ENCODE measurements at regions not wholly inside any gene's neighbourhood (a gene's known extent, or its start where the extent isn't known, plus 50 kb on each side); places are given as distances from the start of the nearest gene placed in this dataset.

DNA sequence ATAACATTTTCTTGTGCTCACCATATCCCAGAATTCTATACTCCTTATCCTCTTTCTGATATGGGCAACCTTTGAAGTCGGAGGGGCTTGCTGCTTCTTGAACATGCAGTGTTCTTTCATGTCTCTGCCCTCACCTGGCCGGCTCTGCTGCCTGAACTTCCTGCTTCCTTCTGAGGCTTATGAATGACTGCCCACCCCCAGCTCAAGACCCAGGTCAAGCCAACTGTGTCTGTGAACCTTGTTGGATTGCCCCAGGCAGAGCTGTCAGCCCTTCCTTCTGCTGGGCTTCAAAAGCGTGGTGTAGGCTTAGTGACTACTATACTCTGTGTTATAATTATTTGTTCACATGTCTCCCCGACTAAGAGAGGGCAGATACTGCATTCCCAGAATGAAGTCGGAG lies 506.5 kb downstream of the HS3ST4 start:
- TF ChIP-seq, protein P1, sequence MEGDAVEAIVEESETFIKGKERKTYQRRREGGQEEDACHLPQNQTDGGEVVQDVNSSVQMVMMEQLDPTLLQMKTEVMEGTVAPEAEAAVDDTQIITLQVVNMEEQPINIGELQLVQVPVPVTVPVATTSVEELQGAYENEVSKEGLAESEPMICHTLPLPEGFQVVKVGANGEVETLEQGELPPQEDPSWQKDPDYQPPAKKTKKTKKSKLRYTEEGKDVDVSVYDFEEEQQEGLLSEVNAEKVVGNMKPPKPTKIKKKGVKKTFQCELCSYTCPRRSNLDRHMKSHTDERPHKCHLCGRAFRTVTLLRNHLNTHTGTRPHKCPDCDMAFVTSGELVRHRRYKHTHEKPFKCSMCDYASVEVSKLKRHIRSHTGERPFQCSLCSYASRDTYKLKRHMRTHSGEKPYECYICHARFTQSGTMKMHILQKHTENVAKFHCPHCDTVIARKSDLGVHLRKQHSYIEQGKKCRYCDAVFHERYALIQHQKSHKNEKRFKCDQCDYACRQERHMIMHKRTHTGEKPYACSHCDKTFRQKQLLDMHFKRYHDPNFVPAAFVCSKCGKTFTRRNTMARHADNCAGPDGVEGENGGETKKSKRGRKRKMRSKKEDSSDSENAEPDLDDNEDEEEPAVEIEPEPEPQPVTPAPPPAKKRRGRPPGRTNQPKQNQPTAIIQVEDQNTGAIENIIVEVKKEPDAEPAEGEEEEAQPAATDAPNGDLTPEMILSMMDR (IDR thresholded peaks at IDR 0.05), result no peak
- H3K36me3 ChIP-seq, result no peaks in the 10 kb centered on the region
- H3K4me3 ChIP-seq, result no peak overlapping the region
- intact Hi-C loops (cut with DNase I), result no loop called here
- H3K27ac ChIP-seq, result no peak overlapping the region
- no peak for DNase-seq
- H3K4me1 ChIP-seq, result no peaks in the 10 kb centered on the region
- no peaks in the 10 kb centered on the region for H3K9me3 ChIP-seq
- no peaks in the 10 kb centered on the region for H3K27me3 ChIP-seq
- H3K9ac ChIP-seq (ENCODE audit: low read depth in 2 of 2, low read length in 2 of 2), result no peak overlapping the region

DNA sequence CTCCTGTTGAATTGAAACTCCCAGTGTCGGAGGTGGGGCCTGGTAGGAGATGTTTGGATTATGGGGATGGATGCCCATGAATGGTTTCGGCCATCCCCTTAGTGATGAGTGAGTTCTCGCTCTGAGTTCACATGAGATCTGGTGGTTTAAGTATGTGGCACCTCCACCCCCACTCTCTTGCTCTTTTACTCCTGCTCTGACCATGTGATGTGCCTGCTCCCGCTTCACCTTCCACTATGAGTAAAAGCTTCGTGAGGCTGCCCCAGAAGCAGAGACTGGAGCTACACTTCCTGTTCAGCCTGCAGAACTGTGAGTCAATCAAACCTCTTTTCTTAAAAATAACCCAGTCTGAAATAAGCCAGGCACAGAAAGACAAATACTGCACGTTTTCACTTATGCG lies 512.4 kb downstream of the HS3ST4 start:
- H3K9ac ChIP-seq (ENCODE audit: low read depth in 2 of 2, low read length in 2 of 2), result no peak overlapping the region
- no peak overlapping the region for H3K27ac ChIP-seq
- no peak for DNase-seq
- TF ChIP-seq, protein P1 (IDR thresholded peaks at IDR 0.05), result no peak
- no peak overlapping the region for H3K4me3 ChIP-seq
- no peaks in the 10 kb centered on the region for H3K9me3 ChIP-seq
- intact Hi-C loops (cut with DNase I), result no loop called here
- no peaks in the 10 kb centered on the region for H3K36me3 ChIP-seq
- H3K27me3 ChIP-seq, result no peaks in the 10 kb centered on the region
- H3K4me1 ChIP-seq, result no peaks in the 10 kb centered on the region

DNA sequence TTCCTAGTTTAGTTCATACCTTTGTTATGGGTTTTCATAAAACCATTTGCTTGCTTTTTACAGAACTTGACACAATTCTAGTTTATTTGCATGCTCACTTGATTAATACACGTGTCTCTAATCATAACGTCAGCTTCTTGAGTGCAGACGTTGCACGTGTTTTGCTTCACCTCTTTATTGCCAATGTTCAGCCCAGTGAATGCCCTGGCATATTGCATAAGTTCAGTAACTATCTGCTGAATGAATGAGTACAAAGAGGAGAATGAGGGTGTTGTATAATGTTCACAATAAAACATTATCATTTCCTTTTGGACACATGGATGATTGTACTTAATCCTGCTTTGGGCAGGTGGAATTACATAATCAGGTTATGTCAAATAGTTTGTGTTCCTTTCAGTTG lies 519.8 kb downstream of the HS3ST4 start:
- no peaks in the 10 kb centered on the region for H3K9me3 ChIP-seq
- TF ChIP-seq, protein P1 (IDR thresholded peaks at IDR 0.05), result no peak
- no peak overlapping the region for H3K4me3 ChIP-seq
- no peak overlapping the region for H3K9ac ChIP-seq (ENCODE audit: low read depth in 2 of 2, low read length in 2 of 2)
- no peaks in the 10 kb centered on the region for H3K36me3 ChIP-seq
- intact Hi-C loops (cut with DNase I), result no loop called here
- H3K27ac ChIP-seq, result no peak overlapping the region
- H3K27me3 ChIP-seq, result no peaks in the 10 kb centered on the region
- no peaks in the 10 kb centered on the region for H3K4me1 ChIP-seq
- DNase-seq, result no peak

DNA sequence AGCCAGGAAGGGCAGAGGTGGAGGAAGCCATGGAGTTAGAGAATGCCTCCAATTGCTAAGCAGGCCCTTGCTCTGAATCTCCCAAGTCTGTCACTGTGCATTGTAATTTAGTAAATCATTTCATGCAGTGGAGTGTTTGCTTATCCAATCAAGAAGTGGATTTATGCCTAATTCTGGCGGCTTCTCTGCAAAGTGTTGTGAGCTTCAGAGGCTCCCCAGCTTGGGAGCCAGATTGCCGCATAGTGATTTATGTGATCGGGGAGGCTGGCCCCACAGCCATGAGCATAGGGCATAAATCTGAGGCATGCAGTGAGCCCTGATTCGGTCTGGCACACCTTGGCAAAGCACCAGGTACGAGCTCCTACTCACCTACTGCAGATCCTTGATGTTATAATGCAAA lies 520.8 kb downstream of the HS3ST4 start:
- H3K27me3 ChIP-seq, result no peaks in the 10 kb centered on the region
- DNase-seq, result no peak

DNA sequence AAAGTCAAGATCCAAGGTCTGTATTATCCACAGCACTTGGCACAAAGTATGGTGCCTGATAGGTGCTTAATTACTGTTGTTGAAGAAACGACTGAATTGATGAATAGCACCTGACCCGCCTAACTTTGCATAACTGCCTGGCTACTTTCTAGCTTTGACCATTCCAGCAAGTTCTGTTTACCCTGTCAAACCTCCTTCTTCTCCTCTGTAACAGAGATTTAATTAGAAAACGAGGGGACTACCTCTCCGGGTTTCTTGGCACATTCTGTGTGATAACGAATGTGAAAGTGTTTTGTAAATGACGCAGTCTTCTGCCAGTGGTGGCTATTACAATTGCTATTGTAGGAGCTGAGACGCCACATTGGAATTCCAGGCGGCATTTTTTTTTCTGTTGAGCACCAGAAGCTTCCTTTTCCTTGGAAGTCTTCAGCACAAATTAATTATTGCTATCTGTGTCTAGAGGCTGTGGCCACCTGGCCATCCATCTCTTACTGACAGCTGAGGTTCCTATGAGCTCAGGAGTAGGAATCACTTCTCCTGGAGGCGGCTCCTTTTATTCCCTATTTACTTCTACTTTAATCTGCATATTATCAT lies 522.9 kb downstream of the HS3ST4 start:
- no peak overlapping the region for H3K4me3 ChIP-seq
- no peaks in the 10 kb centered on the region for H3K4me1 ChIP-seq
- TF ChIP-seq, protein P1 (IDR thresholded peaks at IDR 0.05), result no peak
- intact Hi-C loops (cut with DNase I), result no loop called here
- no peaks in the 10 kb centered on the region for H3K27me3 ChIP-seq
- no peak for DNase-seq
- no peak overlapping the region for H3K27ac ChIP-seq
- no peaks in the 10 kb centered on the region for H3K36me3 ChIP-seq
- no peaks in the 10 kb centered on the region for H3K9me3 ChIP-seq
- H3K9ac ChIP-seq (ENCODE audit: low read depth in 2 of 2, low read length in 2 of 2), result no peak overlapping the region

More for the DNA sequence above, 520.8 kb downstream of the HS3ST4 start:
- Histone ChIP-seq H3K9ac (ENCODE audit: low read depth in 2 of 2, low read length in 2 of 2) (no peak overlapping the region), H3K4me1 (no peaks in the 10 kb centered on the region), H3K27ac (no peak overlapping the region), H3K36me3 (no peaks in the 10 kb centered on the region), H3K9me3 (no peaks in the 10 kb centered on the region), H3K4me3 (no peak overlapping the region)
- intact Hi-C loops (cut with DNase I), result no loop called here
- TF ChIP-seq, protein P1 (IDR thresholded peaks at IDR 0.05), result no peak
